Activated naive CD4-positive, alpha-beta T cell treated with anti-CD3 and anti-CD28 coated beads for 36 hours (primary cell): ENCODE measurements at regions not wholly inside any gene's neighbourhood (a gene's known extent, or its start where the extent isn't known, plus 50 kb on each side); places are given as distances from the start of the nearest gene placed in this dataset.
A peak's percentile ranks its signal among the peaks of the same experiment; 100 is the strongest.

ENCODE experiments used
- CTCF ChIA-PET: fragments of 350-600 bp; sonication (Branson Sonifier 250); formaldehyde crosslinking; loops from one replicate; lab custom pipeline; 2021; ENCODE audit warnings: antibody characterized with exemption; lab: Charles Lee
- DNase-seq: peaks from one replicate; pipeline ENCODE4 v3.0.0-alpha.2; 2020
- H3K27ac Mint-ChIP-seq: one replicate; pipeline ENCODE4 v1.8.0; 2021; ENCODE audit warnings: mild to moderate bottlenecking, mixed read lengths
- H3K27me3 Mint-ChIP-seq: one replicate; pipeline ENCODE4 v1.8.0; 2021; ENCODE audit warnings: low read depth, mixed read lengths
- H3K36me3 Mint-ChIP-seq: one replicate; pipeline ENCODE4 v1.8.0; 2021; ENCODE audit warnings: low read depth, mixed read lengths
- H3K4me1 Mint-ChIP-seq: one replicate; pipeline ENCODE4 v1.8.0; 2021; ENCODE audit warnings: low read depth, mixed read lengths
- H3K4me3 Mint-ChIP-seq: one replicate; pipeline ENCODE4 v1.8.0; 2021; ENCODE audit warnings: mild to moderate bottlenecking, moderate library complexity, mixed read lengths
- H3K9me3 Mint-ChIP-seq: one replicate; pipeline ENCODE4 v1.8.0; 2021; ENCODE audit warnings: mixed read lengths
- intact Hi-C: fragments of 100-400 bp; cut with micrococcal nuclease; formaldehyde crosslinking; loops from one replicate; pipeline ENCODE4 v1.15.1; 2023

- CTCF ChIA-PET = no interaction called here
- H3K36me3 Mint-ChIP-seq = no peaks in the 10 kb centered on the region
- no peak overlapping the region for H3K27ac Mint-ChIP-seq
- intact Hi-C loops = no loop called here
- H3K9me3 Mint-ChIP-seq = no peaks in the 10 kb centered on the region
- H3K4me1 Mint-ChIP-seq = no peaks in the 10 kb centered on the region
- H3K27me3 Mint-ChIP-seq = peaks cover 2% of the 10 kb centered on the region
- H3K4me3 Mint-ChIP-seq = no peak overlapping the region
- DNase-seq = no peak
Observed at GRCh38 chr18:38444971-38445803, 879.6 kb upstream of the CELF4 start.

- H3K27me3 Mint-ChIP-seq = no peaks in the 10 kb centered on the region
- no peaks in the 10 kb centered on the region for H3K9me3 Mint-ChIP-seq
- no peaks in the 10 kb centered on the region for H3K36me3 Mint-ChIP-seq
- CTCF ChIA-PET = no interaction called here
- intact Hi-C loops = no loop called here
- H3K27ac Mint-ChIP-seq = no peak overlapping the region
- H3K4me3 Mint-ChIP-seq = no peak overlapping the region
- DNase-seq = no peak
- H3K4me1 Mint-ChIP-seq = no peaks in the 10 kb centered on the region
Observed at GRCh38 chr18:38427736-38428135, 862.1 kb upstream of the CELF4 start.

GRCh38 chr18:38427234-38427633 lies 861.6 kb upstream of the CELF4 start:
- Mint-ChIP-seq H3K4me3 (no peak overlapping the region), H3K9me3 (no peaks in the 10 kb centered on the region), H3K4me1 (no peaks in the 10 kb centered on the region), H3K36me3 (no peaks in the 10 kb centered on the region), H3K27me3 (no peaks in the 10 kb centered on the region), H3K27ac (no peak overlapping the region)
- CTCF ChIA-PET = no interaction called here
- intact Hi-C loops = no loop called here
- peak; percentile 4 for DNase-seq

- DNase-seq = no peak
- Mint-ChIP-seq H3K4me3 (no peak overlapping the region), H3K9me3 (no peaks in the 10 kb centered on the region), H3K27ac (no peak overlapping the region), H3K4me1 (no peaks in the 10 kb centered on the region), H3K36me3 (no peaks in the 10 kb centered on the region), H3K27me3 (no peaks in the 10 kb centered on the region)
- CTCF ChIA-PET = no interaction called here
- intact Hi-C loops = no loop called here
Observed at GRCh38 chr18:38421872-38422615, 856.4 kb upstream of the CELF4 start.

GRCh38 chr18:38421021-38421420 lies 855.4 kb upstream of the CELF4 start:
- Mint-ChIP-seq H3K27me3 (no peaks in the 10 kb centered on the region), H3K27ac (no peak overlapping the region), H3K4me3 (no peak overlapping the region), H3K9me3 (no peaks in the 10 kb centered on the region), H3K36me3 (no peaks in the 10 kb centered on the region), H3K4me1 (no peaks in the 10 kb centered on the region)
- intact Hi-C loops = no loop called here
- DNase-seq = no peak
- CTCF ChIA-PET = no interaction called here

- H3K36me3 Mint-ChIP-seq = no peaks in the 10 kb centered on the region
- H3K4me1 Mint-ChIP-seq = no peaks in the 10 kb centered on the region
- intact Hi-C loops = no loop called here
- no peaks in the 10 kb centered on the region for H3K27me3 Mint-ChIP-seq
- H3K4me3 Mint-ChIP-seq = no peak overlapping the region
- no peak overlapping the region for H3K27ac Mint-ChIP-seq
- DNase-seq = no peak
- CTCF ChIA-PET = no interaction called here
- no peaks in the 10 kb centered on the region for H3K9me3 Mint-ChIP-seq
Observed at GRCh38 chr18:38420611-38421010, 855.0 kb upstream of the CELF4 start.

- H3K27me3 Mint-ChIP-seq = no peaks in the 10 kb centered on the region
- H3K36me3 Mint-ChIP-seq = no peaks in the 10 kb centered on the region
- no peak overlapping the region for H3K27ac Mint-ChIP-seq
- H3K4me1 Mint-ChIP-seq = no peaks in the 10 kb centered on the region
- DNase-seq = no peak
- no peak overlapping the region for H3K4me3 Mint-ChIP-seq
- CTCF ChIA-PET = no interaction called here
- intact Hi-C loops = no loop called here
- peaks cover 1% of the 10 kb centered on the region for H3K9me3 Mint-ChIP-seq
Observed at GRCh38 chr18:38415811-38416210, 850.2 kb upstream of the CELF4 start.

DNA sequence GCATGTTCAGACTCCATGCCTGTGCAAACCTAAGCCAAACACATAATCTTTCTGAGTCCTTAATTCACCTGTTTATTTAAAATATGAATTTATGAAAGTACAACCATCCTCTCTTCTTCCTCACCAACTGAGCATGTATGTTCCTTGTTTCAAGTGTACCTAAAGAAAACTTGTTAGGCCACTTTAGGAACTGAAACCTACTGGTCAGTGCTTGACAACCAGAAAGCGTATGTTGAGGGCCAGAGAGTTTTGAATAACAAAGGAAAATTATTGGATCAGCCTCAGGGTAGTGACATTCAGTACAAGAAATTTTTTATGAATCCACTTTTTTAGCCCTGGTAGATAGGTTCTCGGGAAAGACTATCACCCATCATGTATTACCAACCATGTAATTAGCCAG lies 847.6 kb upstream of the CELF4 start:
- Mint-ChIP-seq H3K4me1 (no peaks in the 10 kb centered on the region), H3K9me3 (peaks cover 1% of the 10 kb centered on the region), H3K4me3 (no peak overlapping the region), H3K27ac (no peak overlapping the region), H3K36me3 (no peaks in the 10 kb centered on the region), H3K27me3 (peaks cover 2% of the 10 kb centered on the region)
- intact Hi-C loops = no loop called here
- CTCF ChIA-PET = interaction anchor here (0.6 to 0.7 kb wide), 2 partner anchors 11 to 812 kb away, joined by 3 read pairs; no protein-coding TSS in a partner anchor
- no peak for DNase-seq

- intact Hi-C loops = no loop called here
- Mint-ChIP-seq H3K27ac (no peak overlapping the region), H3K27me3 (peaks cover 2% of the 10 kb centered on the region), H3K4me3 (no peak overlapping the region), H3K4me1 (no peaks in the 10 kb centered on the region), H3K36me3 (no peaks in the 10 kb centered on the region), H3K9me3 (peaks cover 9% of the 10 kb centered on the region)
- no peak for DNase-seq
- CTCF ChIA-PET = no interaction called here
Observed at GRCh38 chr18:38406607-38407006, 841.0 kb upstream of the CELF4 start.

DNA sequence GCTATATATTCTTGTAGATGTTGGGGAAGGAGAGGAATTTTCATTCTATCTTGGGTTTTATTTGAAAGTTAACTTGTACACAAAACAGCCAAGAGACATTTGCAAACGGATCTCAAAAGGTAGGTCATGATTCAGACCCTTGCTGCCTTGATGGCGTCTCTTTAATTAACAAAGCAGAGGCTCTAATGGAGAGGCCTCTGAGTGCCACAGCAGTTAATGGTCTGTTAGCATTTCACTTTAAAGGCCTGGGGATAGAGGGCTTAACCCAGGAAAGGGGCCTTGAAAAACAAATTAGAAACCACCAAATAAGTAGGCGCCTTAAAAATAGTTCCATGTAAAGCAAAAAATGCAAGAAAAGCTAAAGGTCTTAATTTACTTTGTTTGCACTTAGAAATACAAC lies 836.9 kb upstream of the CELF4 start:
- no peaks in the 10 kb centered on the region for H3K36me3 Mint-ChIP-seq
- intact Hi-C loops = no loop called here
- DNase-seq = no peak
- no peak overlapping the region for H3K4me3 Mint-ChIP-seq
- CTCF ChIA-PET = interaction anchor here (0.7 kb wide), 1 partner anchor 228 kb away, joined by 3 read pairs; no protein-coding TSS in a partner anchor
- no peak overlapping the region for H3K27ac Mint-ChIP-seq
- H3K27me3 Mint-ChIP-seq = no peaks in the 10 kb centered on the region
- H3K4me1 Mint-ChIP-seq = no peaks in the 10 kb centered on the region
- H3K9me3 Mint-ChIP-seq = peaks cover 6% of the 10 kb centered on the region

DNA sequence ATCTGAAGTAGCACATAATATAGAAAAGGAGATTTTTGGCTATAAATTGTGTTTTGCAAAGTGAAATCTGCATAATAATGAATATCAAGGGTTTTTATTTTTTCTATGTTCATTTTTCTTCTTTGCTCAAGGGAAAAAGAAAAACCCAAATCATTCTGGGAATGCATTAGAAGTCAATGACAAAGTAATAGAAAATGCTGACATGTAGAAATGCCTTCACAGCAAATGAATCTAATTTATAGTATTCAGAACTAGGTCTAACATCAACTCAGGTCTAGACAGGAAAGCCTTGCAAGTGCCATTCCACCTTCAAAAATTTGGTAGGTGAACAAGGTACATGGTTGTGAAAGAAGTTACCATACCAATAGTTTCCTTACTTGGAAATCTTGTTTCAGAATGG lies 831.5 kb upstream of the CELF4 start:
- Mint-ChIP-seq H3K36me3 (no peaks in the 10 kb centered on the region), H3K27ac (no peak overlapping the region), H3K4me1 (no peaks in the 10 kb centered on the region), H3K9me3 (no peaks in the 10 kb centered on the region), H3K27me3 (no peaks in the 10 kb centered on the region), H3K4me3 (no peak overlapping the region)
- intact Hi-C loops = no loop called here
- DNase-seq = no peak
- CTCF ChIA-PET = no interaction called here

DNA sequence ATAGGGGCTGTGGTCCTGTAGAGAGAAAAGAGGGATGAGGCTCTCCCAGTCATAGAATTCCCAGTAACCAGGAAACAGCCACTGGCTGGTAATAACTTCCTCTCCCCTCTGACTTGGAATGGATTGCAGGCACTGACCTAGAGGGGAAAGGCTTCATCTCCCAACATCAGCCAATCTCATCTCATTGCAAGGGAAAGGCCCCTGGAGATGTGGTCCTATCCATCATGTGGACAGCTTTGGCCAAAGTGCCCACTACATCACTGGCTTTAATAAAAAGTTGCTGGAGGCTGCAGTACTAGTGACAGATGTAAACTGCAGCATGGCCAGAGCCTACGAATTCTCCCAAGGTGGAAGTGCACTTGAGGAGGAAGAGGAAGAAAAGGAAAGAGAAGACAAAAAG lies 820.5 kb upstream of the CELF4 start:
- Mint-ChIP-seq H3K9me3 (no peaks in the 10 kb centered on the region), H3K27ac (no peak overlapping the region), H3K27me3 (no peaks in the 10 kb centered on the region), H3K4me1 (no peaks in the 10 kb centered on the region), H3K4me3 (no peak overlapping the region), H3K36me3 (no peaks in the 10 kb centered on the region)
- CTCF ChIA-PET = no interaction called here
- DNase-seq = no peak
- intact Hi-C loops = no loop called here
